Stimulated activated CD4-positive, alpha-beta T cell treated with anti-CD3 and anti-CD28 coated beads, TNF-alpha, amount 100 ng/mL, for 24 hours (primary cell): ENCODE measurements at regions not wholly inside any gene's neighbourhood (a gene's known extent, or its start where the extent isn't known, plus 50 kb on each side); places are given as distances from the start of the nearest gene placed in this dataset.
"Not testable (repeated sequence)": the region's sequence is repeated elsewhere in the genome, so short reads cannot be mapped to it uniquely, and the experiment has no call there.

Experiments used
- DNase-seq, 3 experiments: peaks; one replicate each; pipeline ENCODE4 v3.0.0-alpha.2; 2020; ENCODE audit warnings: low read depth in 3 of 3

GRCh38 chr9:89670801-89671434 lies 66.1 kb downstream of the GADD45G start:
- no peak for DNase-seq

- DNase-seq: no peak
Measured at GRCh38 chr9:89674667-89675057, 69.8 kb downstream of the GADD45G start.

- DNase-seq: no peak
Measured at GRCh38 chr9:89675058-89675742, 70.4 kb downstream of the GADD45G start.

GRCh38 chr9:89676281-89676680 lies 71.5 kb downstream of the GADD45G start:
- no peak for DNase-seq

GRCh38 chr9:89677702-89678395 lies 73.0 kb downstream of the GADD45G start:
- DNase-seq: no peak

- no peak for DNase-seq
Measured at GRCh38 chr9:89678396-89679015, 73.7 kb downstream of the GADD45G start.

- DNase-seq: no peak
Measured at GRCh38 chr9:89679016-89679415, 74.2 kb downstream of the GADD45G start.

- DNase-seq: no peak
Measured at GRCh38 chr9:89679581-89679980, 74.8 kb downstream of the GADD45G start.

GRCh38 chr9:89680547-89681467 lies 76.0 kb downstream of the GADD45G start:
- DNase-seq: no peak

GRCh38 chr9:89681468-89681859 lies 76.7 kb downstream of the GADD45G start:
- DNase-seq: not testable (repeated sequence)

GRCh38 chr9:89683626-89684025 lies 78.8 kb downstream of the GADD45G start:
- no peak for DNase-seq

- no peak for DNase-seq
Measured at GRCh38 chr9:89684218-89684617, 79.4 kb downstream of the GADD45G start.

- DNase-seq: no peak
Measured at GRCh38 chr9:89684912-89685636, 80.3 kb downstream of the GADD45G start.

- DNase-seq: no peak
Measured at GRCh38 chr9:89685698-89686097, 80.9 kb downstream of the GADD45G start.

GRCh38 chr9:89686126-89686525 lies 81.3 kb downstream of the GADD45G start:
- no peak for DNase-seq

GRCh38 chr9:89686621-89687020 lies 81.8 kb downstream of the GADD45G start:
- no peak for DNase-seq

- no peak for DNase-seq
Measured at GRCh38 chr9:89687188-89687587, 82.4 kb downstream of the GADD45G start.

- no peak for DNase-seq
Measured at GRCh38 chr9:89687848-89688247, 83.0 kb downstream of the GADD45G start.

GRCh38 chr9:89689321-89689720 lies 84.5 kb downstream of the GADD45G start:
- not testable (repeated sequence) for DNase-seq

GRCh38 chr9:89690334-89690912 lies 85.6 kb downstream of the GADD45G start:
- DNase-seq: no peak
